ENCODE measurements at regions not wholly inside any gene's neighbourhood (a gene's known extent, or its start where the extent isn't known, plus 50 kb on each side); places are given as distances from the start of the nearest gene placed in this dataset.

DNA sequence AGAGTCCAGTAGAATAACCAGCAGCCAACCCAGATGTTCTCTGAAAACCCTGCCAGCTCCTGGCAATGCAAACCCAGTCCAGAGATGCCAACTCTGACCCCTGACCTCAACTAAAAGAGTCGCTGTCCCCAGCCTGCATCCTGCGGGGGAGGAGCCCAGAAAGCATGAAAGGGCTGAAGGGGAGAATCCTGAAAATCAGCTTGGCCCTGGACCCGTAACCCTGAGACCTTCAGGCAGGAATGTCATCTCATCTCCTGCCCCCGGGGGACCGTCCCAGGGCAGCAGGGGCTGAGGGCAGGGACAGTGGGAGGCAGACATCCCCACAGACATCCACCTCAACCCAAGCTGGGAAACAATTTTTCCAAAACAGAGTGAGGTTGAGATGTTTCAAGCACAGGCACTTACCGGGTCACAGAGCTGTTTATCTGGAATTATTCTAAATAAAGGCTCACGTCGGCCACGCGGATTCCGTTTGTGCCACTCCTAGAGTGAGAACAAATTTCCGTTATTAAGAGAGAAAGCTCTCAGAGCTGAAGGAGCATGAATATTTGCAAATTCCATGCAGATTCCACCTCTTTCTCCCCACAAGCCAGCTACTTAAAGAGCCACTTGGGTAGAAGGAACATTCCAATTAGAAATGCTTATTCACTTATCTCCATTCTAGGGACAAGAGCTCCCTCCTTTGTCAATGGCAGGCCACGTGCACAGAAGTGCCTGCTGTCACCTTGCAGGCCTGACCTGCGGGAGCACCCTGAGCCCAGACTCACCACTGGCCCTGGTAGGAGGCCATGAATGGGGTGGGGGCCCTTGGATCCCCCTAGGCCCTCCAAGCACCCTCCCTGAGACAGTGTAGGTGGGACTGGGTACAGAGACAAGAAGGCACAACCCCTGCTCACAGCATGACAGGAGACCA is 240.1 kb downstream of the NPHP4 start:
- no peak for TF ChIP-seq RXRA (IDR thresholded peaks at IDR 0.05)
- TF ChIP-seq, protein P1, sequence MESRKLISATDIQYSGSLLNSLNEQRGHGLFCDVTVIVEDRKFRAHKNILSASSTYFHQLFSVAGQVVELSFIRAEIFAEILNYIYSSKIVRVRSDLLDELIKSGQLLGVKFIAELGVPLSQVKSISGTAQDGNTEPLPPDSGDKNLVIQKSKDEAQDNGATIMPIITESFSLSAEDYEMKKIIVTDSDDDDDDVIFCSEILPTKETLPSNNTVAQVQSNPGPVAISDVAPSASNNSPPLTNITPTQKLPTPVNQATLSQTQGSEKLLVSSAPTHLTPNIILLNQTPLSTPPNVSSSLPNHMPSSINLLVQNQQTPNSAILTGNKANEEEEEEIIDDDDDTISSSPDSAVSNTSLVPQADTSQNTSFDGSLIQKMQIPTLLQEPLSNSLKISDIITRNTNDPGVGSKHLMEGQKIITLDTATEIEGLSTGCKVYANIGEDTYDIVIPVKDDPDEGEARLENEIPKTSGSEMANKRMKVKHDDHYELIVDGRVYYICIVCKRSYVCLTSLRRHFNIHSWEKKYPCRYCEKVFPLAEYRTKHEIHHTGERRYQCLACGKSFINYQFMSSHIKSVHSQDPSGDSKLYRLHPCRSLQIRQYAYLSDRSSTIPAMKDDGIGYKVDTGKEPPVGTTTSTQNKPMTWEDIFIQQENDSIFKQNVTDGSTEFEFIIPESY (IDR thresholded peaks at IDR 0.05), result no peak
- TF ChIP-seq, protein P2, sequence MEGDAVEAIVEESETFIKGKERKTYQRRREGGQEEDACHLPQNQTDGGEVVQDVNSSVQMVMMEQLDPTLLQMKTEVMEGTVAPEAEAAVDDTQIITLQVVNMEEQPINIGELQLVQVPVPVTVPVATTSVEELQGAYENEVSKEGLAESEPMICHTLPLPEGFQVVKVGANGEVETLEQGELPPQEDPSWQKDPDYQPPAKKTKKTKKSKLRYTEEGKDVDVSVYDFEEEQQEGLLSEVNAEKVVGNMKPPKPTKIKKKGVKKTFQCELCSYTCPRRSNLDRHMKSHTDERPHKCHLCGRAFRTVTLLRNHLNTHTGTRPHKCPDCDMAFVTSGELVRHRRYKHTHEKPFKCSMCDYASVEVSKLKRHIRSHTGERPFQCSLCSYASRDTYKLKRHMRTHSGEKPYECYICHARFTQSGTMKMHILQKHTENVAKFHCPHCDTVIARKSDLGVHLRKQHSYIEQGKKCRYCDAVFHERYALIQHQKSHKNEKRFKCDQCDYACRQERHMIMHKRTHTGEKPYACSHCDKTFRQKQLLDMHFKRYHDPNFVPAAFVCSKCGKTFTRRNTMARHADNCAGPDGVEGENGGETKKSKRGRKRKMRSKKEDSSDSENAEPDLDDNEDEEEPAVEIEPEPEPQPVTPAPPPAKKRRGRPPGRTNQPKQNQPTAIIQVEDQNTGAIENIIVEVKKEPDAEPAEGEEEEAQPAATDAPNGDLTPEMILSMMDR (IDR thresholded peaks at IDR 0.05; ENCODE audit: low read depth, low read length, missing input control), result no peak
- TF ChIP-seq, protein P3, sequence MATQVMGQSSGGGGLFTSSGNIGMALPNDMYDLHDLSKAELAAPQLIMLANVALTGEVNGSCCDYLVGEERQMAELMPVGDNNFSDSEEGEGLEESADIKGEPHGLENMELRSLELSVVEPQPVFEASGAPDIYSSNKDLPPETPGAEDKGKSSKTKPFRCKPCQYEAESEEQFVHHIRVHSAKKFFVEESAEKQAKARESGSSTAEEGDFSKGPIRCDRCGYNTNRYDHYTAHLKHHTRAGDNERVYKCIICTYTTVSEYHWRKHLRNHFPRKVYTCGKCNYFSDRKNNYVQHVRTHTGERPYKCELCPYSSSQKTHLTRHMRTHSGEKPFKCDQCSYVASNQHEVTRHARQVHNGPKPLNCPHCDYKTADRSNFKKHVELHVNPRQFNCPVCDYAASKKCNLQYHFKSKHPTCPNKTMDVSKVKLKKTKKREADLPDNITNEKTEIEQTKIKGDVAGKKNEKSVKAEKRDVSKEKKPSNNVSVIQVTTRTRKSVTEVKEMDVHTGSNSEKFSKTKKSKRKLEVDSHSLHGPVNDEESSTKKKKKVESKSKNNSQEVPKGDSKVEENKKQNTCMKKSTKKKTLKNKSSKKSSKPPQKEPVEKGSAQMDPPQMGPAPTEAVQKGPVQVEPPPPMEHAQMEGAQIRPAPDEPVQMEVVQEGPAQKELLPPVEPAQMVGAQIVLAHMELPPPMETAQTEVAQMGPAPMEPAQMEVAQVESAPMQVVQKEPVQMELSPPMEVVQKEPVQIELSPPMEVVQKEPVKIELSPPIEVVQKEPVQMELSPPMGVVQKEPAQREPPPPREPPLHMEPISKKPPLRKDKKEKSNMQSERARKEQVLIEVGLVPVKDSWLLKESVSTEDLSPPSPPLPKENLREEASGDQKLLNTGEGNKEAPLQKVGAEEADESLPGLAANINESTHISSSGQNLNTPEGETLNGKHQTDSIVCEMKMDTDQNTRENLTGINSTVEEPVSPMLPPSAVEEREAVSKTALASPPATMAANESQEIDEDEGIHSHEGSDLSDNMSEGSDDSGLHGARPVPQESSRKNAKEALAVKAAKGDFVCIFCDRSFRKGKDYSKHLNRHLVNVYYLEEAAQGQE (IDR thresholded peaks at IDR 0.05), result no peak
- no peak for TF ChIP-seq NR2F2 (IDR thresholded peaks at IDR 0.05)
- no peak for TF ChIP-seq RAD21 (IDR thresholded peaks at IDR 0.05)
- no peak for TF ChIP-seq HNF4A (conservative IDR thresholded peaks at IDR 0.05)
- no peak for TF ChIP-seq HNF4G (IDR thresholded peaks at IDR 0.05)
- TF ChIP-seq, protein P4, sequence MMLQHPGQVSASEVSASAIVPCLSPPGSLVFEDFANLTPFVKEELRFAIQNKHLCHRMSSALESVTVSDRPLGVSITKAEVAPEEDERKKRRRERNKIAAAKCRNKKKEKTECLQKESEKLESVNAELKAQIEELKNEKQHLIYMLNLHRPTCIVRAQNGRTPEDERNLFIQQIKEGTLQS (IDR thresholded peaks at IDR 0.05), result no peak
- TF ChIP-seq YY1 (IDR thresholded peaks at IDR 0.05), result no peak
- TF ChIP-seq FOXA2 (IDR thresholded peaks at IDR 0.05), result no peak
- TF ChIP-seq TAF1 (conservative IDR thresholded peaks at IDR 0.05), result no peak
- Histone ChIP-seq H3K27ac (ENCODE audit: low read depth in 1 of 2, low read length in 2 of 2) (no peak overlapping the region), H3K9me3 (ENCODE audit: control insufficient read depth in 4 of 4, low read length in 3 of 4) (no peaks in the 10 kb centered on the region), H3K27me3 (ENCODE audit: control insufficient read depth in 4 of 4, insufficient read depth in 4 of 4, low read length in 3 of 4) (peaks cover 0 to 4% (median 0%) of the 10 kb centered on the region in 4 donors), H3K9ac (ENCODE audit: low read depth in 1 of 2, low read length in 2 of 2) (no peak overlapping the region), H3K4me1 (ENCODE audit: control insufficient read depth in 4 of 4, insufficient read depth in 4 of 4, low read length in 3 of 4) (no peaks in the 10 kb centered on the region), H3K4me3 (ENCODE audit: low read depth in 1 of 3, low read length in 3 of 3) (no peak overlapping the region), H3K36me3 (ENCODE audit: control insufficient read depth in 4 of 4, insufficient read depth in 3 of 4, low read depth in 1 of 4, low read length in 3 of 4) (no peaks in the 10 kb centered on the region)
- DNase-seq (ENCODE audit: low spot score), result no peak
- 58% methylated on average over 14 of the region's 14 CpGs for WGBS

DNA sequence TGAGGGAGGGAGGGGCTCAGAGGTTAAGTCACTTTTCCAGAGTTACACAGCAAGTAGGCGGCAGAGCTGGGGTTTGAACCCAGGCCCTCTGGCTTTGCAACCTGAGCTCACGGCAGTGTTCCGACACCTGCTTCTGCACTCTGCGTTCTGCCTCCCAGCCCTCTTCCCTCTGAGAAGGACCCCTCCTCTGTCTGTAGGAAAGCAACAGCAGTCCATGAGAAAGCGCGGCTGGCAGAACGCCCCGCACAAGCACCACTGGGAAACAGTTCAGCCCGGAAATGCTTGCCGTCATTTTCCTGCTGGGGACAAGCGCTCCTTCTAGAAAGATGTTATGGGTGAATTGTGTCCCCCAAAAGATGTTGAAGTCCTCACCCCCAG is 241.1 kb downstream of the NPHP4 start:
- H3K27me3 ChIP-seq (ENCODE audit: control insufficient read depth in 4 of 4, insufficient read depth in 4 of 4, low read length in 3 of 4), result peaks cover 0 to 6% (median 0%) of the 10 kb centered on the region in 4 donors
- H3K9me3 ChIP-seq (ENCODE audit: control insufficient read depth in 4 of 4, low read length in 3 of 4), result no peaks in the 10 kb centered on the region
- no peak for TF ChIP-seq TAF1 (conservative IDR thresholded peaks at IDR 0.05)
- 71% methylated on average over 11 of the region's 11 CpGs for WGBS
- no peak overlapping the region for H3K27ac ChIP-seq (ENCODE audit: low read depth in 1 of 2, low read length in 2 of 2)
- no peaks in the 10 kb centered on the region for H3K36me3 ChIP-seq (ENCODE audit: control insufficient read depth in 4 of 4, insufficient read depth in 3 of 4, low read depth in 1 of 4, low read length in 3 of 4)
- no peak overlapping the region for H3K4me3 ChIP-seq (ENCODE audit: low read depth in 1 of 3, low read length in 3 of 3)
- no peak overlapping the region for H3K9ac ChIP-seq (ENCODE audit: low read depth in 1 of 2, low read length in 2 of 2)
- H3K4me1 ChIP-seq (ENCODE audit: control insufficient read depth in 4 of 4, insufficient read depth in 4 of 4, low read length in 3 of 4), result no peaks in the 10 kb centered on the region
- no peak for DNase-seq (ENCODE audit: low spot score)
